SK-N-MC (cell line): ENCODE measurements at regions not wholly inside any gene's neighbourhood (a gene's known extent, or its start where the extent isn't known, plus 50 kb on each side); places are given as distances from the start of the nearest gene placed in this dataset.

Experiments
- EZH2 ChIP-seq: fragments of 200-600 bp; sonication (generic); IDR thresholded peaks from one replicate; pipeline ENCODE4 v1.6.1; 2017; ENCODE audit warnings: antibody characterized with exemption
- POLR2AphosphoS5 ChIP-seq: IDR thresholded peaks from 2 replicates; pipeline ENCODE4 v1.6.1; 2012; ENCODE audit warnings: mild to moderate bottlenecking, low read depth, low read length, borderline replicate concordance

GRCh38 chr2:5849562-5849961 lies 157.4 kb downstream of the SOX11 start:
- no peak for TF ChIP-seq EZH2
- no peak for TF ChIP-seq POLR2AphosphoS5
